Mesothelial cell of epicardium (in vitro differentiated cells): ENCODE measurements at regions not wholly inside any gene's neighbourhood (a gene's known extent, or its start where the extent isn't known, plus 50 kb on each side); places are given as distances from the start of the nearest gene placed in this dataset.

Experiments
- DNase-seq, 2 experiments: peaks; one replicate each; pipeline ENCODE4 v3.0.0; 2021; ENCODE audit warnings: low spot score in 2 of 2; ENCODE audit not compliant: unreplicated experiment in 2 of 2
- H3K27ac Mint-ChIP-seq: 2 replicates; pipeline ENCODE4 v1.8.0; 2021; ENCODE audit warnings: mixed read lengths
- H3K27me3 Mint-ChIP-seq: 2 replicates; pipeline ENCODE4 v1.8.0; 2021; ENCODE audit warnings: low read depth, mixed read lengths
- H3K36me3 Mint-ChIP-seq: 2 replicates; pipeline ENCODE4 v1.8.0; 2021; ENCODE audit warnings: mixed read lengths
- H3K4me1 Mint-ChIP-seq: 2 replicates; pipeline ENCODE4 v1.8.0; 2021; ENCODE audit warnings: mixed read lengths
- H3K4me3 Mint-ChIP-seq: 2 replicates; pipeline ENCODE4 v1.8.0; 2021; ENCODE audit warnings: mild to moderate bottlenecking, moderate library complexity, mixed read lengths
- H3K9me3 Mint-ChIP-seq: 2 replicates; pipeline ENCODE4 v1.8.0; 2021; ENCODE audit warnings: mixed read lengths
- TF ChIP-seq, protein P1 (sequence below): fragments of 200-600 bp; sonication (generic); IDR thresholded peaks from one replicate; pipeline ENCODE4 v1.5.0; 2021; ENCODE audit warnings: antibody characterized with exemption; ENCODE audit not compliant: unreplicated experiment

DNA sequence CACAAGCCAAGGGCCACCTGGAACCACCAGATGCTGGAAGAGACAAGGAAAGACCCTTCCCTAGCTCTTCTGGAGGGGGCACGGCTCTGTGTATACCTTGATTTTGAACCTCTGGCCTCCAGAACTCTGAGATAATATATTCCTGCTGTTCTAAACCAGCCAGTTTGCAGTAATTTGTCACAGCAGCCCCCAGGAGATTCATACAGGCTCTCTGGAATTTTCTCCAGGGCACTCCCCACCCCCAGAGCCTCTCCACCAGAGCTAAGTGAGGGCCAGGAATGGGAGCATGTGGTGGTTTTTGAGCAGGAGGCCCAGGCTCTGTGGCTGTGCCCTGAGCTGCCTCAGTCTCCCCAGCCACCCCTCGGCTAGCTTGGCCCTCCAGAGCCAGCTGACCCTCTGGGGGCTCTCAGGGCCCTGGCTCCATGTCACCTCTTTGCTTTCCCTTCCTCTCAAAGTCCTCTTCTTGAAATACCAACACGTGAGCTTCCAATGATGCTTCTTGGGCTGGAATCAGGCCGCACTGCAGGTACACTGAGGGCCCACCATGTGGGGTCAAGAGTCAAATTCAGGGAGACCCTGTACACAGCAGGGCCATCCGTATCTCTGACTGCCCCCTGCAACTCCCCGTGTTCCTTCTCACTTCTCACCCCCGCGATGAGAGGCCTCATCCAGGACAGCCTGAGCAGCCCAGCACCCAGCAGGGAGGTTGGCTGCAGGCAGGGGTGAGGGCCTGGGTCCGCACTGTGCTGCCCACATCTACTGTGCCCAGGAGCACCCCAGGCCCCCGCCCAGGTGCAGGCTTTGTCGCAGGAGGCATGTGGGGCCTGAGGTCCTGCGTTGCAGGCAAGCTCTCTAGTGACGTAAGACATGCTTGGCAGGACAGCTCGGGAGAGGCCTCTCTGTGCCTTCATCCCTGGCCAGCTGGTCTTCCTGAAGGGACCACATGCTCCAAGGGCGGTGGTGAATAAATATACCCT lies 155.5 kb downstream of the ANKRD60 start:
- H3K27me3 Mint-ChIP-seq, result peaks cover 69% of the 10 kb centered on the region
- H3K36me3 Mint-ChIP-seq, result no peaks in the 10 kb centered on the region
- no peak for DNase-seq
- TF ChIP-seq, protein P1, sequence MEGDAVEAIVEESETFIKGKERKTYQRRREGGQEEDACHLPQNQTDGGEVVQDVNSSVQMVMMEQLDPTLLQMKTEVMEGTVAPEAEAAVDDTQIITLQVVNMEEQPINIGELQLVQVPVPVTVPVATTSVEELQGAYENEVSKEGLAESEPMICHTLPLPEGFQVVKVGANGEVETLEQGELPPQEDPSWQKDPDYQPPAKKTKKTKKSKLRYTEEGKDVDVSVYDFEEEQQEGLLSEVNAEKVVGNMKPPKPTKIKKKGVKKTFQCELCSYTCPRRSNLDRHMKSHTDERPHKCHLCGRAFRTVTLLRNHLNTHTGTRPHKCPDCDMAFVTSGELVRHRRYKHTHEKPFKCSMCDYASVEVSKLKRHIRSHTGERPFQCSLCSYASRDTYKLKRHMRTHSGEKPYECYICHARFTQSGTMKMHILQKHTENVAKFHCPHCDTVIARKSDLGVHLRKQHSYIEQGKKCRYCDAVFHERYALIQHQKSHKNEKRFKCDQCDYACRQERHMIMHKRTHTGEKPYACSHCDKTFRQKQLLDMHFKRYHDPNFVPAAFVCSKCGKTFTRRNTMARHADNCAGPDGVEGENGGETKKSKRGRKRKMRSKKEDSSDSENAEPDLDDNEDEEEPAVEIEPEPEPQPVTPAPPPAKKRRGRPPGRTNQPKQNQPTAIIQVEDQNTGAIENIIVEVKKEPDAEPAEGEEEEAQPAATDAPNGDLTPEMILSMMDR, result no peak
- no peak overlapping the region for H3K4me3 Mint-ChIP-seq
- no peak overlapping the region for H3K27ac Mint-ChIP-seq
- H3K4me1 Mint-ChIP-seq, result no peaks in the 10 kb centered on the region
- H3K9me3 Mint-ChIP-seq, result peaks cover 5% of the 10 kb centered on the region

DNA sequence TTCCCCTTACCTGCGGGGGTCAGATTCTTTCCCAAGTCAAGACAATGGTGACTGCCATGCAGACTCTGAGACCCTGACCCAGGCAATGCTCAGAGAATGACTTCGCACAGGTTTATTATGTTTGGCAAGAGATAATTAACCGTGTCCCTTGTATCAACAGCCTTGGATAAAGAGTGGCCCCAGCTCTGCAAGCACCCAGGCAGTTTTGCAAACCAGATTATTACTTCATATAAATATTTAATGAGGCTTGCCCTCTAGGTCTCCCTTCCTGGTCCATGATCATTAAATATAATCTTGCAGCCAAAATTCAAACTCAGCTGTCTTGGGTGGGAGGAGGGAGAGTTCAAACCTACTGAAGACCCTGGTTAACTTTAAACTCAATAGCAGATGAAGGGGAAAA lies 156.5 kb downstream of the ANKRD60 start:
- Mint-ChIP-seq H3K4me1 (no peaks in the 10 kb centered on the region), H3K9me3 (peaks cover under 1% of the 10 kb centered on the region), H3K27me3 (peaks cover 68% of the 10 kb centered on the region), H3K4me3 (no peak overlapping the region), H3K36me3 (no peaks in the 10 kb centered on the region), H3K27ac (no peak overlapping the region)
- no peak for DNase-seq
- TF ChIP-seq, protein P1, result no peak

DNA sequence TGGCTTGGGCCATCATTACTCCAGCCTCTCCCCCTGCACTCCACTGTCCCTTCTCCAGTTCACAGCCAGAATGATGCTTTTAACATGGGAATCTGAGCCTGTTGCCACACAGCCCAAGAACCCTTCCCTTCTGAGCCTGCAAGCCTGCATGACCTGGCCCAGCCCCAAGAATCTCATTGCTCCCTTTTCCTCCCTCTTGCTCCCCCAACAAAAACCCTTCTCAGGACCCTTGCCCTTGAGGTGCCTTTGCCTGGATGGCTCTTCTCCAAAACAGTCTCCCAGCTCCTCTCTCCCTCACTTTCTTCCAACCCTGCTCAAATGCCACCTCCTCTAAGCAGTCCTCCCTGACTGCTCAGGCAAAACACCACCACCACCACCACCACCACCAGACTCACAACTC lies 157.2 kb downstream of the ANKRD60 start:
- Mint-ChIP-seq H3K4me3 (no peak overlapping the region), H3K36me3 (no peaks in the 10 kb centered on the region), H3K9me3 (no peaks in the 10 kb centered on the region), H3K4me1 (no peaks in the 10 kb centered on the region), H3K27me3 (peaks cover 68% of the 10 kb centered on the region), H3K27ac (no peak overlapping the region)
- no peak for DNase-seq
- TF ChIP-seq, protein P1, result no peak

DNA sequence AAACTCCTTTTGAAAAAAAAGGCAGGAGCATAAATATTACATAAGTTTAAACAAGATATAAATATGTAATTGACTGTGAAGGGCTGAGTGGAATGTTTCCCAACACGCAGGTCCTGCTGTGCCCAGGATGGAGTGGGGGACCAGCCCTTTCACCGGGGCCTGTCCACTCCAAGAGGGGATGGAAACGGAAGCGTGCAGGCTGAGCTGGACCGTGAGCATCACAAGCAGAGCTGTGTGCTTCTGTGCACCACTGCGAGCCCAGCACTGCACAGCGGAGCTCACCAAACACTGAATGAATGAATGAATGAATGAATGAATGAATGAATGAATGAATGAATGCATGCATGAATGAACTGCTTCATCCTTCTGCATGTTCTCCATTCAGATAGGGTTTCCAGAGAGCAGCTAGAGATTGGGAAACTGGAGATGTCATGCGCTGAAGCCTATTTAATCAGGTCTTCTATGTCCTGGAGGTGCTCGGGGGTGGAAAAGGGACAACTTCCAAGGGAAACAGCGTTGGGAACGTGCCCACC lies 157.7 kb downstream of the ANKRD60 start:
- TF ChIP-seq, protein P1, result no peak
- Mint-ChIP-seq H3K9me3 (no peaks in the 10 kb centered on the region), H3K36me3 (no peaks in the 10 kb centered on the region), H3K27me3 (peaks cover 69% of the 10 kb centered on the region), H3K4me1 (no peaks in the 10 kb centered on the region), H3K27ac (no peak overlapping the region), H3K4me3 (no peak overlapping the region)
- DNase-seq, result no peak

DNA sequence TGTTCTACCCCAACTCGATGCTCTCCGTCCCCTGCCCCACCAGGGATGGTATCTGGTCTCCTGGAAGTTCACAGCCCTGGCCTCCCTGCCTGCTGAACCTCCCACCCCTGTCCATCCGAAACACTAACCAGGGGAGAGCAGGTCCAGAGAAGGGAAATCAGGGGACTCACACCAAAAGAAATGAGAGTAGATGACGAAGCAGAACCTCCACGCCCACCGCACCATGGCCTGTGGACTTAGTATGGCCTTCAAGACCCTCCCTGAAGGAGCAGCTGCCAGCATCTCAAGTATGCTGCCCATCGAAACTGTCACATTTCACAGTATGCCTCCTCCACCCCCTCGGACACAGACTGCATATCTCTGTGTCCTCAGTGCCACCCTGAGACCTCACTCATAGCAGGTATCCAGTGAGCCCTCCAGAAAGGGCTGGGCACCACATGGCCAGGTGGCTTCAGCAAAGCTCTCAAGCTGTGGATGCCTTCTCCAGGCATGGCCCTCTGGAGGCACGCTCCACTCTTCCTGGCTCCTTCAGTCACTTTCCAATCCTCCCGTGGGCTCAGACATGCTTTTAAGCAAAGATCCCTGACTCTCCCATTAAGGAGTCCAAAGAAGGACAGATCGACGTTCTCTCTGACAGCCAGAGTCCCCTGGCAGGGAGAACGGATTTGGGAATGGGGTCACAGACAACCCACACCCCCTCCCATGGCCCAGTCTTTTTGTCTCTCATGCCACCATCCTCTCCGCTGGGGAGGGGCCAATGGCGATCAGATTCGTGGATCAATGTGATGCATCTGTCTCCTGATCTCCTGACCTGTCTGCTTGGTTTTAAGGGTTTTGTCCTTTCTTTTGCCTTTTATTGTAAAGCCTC lies 158.4 kb downstream of the ANKRD60 start:
- H3K27me3 Mint-ChIP-seq, result peaks cover 70% of the 10 kb centered on the region
- no peaks in the 10 kb centered on the region for H3K9me3 Mint-ChIP-seq
- TF ChIP-seq, protein P1, result no peak
- no peaks in the 10 kb centered on the region for H3K36me3 Mint-ChIP-seq
- no peaks in the 10 kb centered on the region for H3K4me1 Mint-ChIP-seq
- H3K27ac Mint-ChIP-seq, result no peak overlapping the region
- peak in 1 of 2 experiments; percentile 11 for DNase-seq
- H3K4me3 Mint-ChIP-seq, result no peak overlapping the region
